NCI-H1417 (cell line): ENCODE measurements at regions not wholly inside any gene's neighbourhood (a gene's known extent, or its start where the extent isn't known, plus 50 kb on each side); places are given as distances from the start of the nearest gene placed in this dataset.
"Not testable (repeated sequence)": the region's sequence is repeated elsewhere in the genome, so short reads cannot be mapped to it uniquely, and the experiment has no call there.

ENCODE experiments used
- DNase-seq, 3 experiments: peaks; one replicate each; lab custom pipeline; 2025; lab: John Stamatoyannopoulos, UW

GRCh38 chr18:14991934-14992445 is 244.0 kb downstream of the ANKRD30B start:
- not testable (repeated sequence) for DNase-seq

DNA sequence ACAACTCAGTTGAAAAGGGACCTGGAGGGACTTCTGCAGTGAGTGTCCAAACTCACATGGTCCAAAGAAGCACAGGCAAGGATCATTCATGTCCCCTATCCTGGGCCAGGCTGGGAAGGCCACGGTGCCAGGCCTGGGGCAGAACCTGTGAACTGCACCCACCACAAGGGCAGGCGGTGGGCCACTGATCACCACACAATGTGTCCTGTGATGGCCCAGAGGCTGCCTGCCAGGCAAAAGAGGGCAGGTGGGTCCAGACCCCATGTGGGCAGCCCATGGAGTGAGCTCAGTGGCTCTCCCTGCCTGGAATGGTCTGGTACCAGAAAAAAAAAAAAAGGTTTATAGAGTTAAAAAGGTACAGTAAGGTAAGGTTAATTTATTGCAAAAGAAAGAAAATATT is 244.8 kb downstream of the ANKRD30B start:
- DNase-seq, result not testable (repeated sequence)

GRCh38 chr18:14995023-14995422 is 247.1 kb downstream of the ANKRD30B start:
- DNase-seq, result not testable (repeated sequence)

- no peak for DNase-seq
These were observed 249.4 kb downstream of the ANKRD30B start for GRCh38 chr18:14997357-14997756.

- not testable (repeated sequence) for DNase-seq
These were observed 249.9 kb downstream of the ANKRD30B start for GRCh38 chr18:14997899-14998298.

GRCh38 chr18:14998360-14999042 is 250.5 kb downstream of the ANKRD30B start:
- not testable (repeated sequence) for DNase-seq

DNA sequence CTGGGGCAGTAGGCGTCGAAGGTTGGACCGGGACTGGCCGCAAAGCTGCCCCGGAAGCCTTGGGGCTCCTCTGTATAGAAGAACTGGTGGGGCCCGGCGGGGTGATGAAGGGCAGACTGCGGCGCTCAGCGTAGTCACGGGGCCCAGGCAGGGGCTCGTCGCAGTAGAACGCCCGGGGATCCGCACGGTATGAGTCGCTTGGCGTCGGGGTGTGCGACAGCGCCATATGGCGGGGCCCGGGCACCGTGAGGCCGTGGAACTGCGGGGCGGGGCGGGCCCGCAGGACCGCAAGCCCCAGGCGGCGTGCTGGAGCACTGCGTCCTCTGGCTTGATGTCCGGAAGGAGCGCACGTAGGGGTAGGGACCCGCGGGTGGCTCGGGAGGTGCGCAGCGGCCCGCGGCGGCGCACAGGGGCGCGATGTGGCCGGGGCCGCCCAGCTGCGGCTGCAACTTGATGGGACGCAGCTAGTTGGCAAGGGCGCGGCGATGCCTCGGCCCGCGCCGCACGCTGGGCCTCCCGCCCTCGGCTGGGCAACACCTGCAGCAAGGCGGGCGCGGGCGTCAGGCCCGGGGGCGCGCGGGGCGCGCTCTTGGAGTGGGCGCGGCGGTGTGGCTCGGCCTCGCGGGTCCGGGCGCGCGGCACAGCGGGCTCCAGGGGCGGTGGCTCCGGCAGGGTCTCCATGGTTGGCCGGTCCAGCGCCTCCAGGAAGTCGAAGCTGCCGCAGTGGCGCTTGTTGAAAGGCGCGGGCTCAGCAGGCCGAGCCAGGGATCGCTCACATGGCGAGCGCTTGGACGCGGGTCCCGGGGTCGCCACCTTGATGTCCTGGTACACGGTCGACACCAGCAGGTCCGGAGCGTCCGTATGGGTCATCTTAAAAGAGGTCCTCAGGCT is 251.4 kb downstream of the ANKRD30B start:
- no peak for DNase-seq

DNA sequence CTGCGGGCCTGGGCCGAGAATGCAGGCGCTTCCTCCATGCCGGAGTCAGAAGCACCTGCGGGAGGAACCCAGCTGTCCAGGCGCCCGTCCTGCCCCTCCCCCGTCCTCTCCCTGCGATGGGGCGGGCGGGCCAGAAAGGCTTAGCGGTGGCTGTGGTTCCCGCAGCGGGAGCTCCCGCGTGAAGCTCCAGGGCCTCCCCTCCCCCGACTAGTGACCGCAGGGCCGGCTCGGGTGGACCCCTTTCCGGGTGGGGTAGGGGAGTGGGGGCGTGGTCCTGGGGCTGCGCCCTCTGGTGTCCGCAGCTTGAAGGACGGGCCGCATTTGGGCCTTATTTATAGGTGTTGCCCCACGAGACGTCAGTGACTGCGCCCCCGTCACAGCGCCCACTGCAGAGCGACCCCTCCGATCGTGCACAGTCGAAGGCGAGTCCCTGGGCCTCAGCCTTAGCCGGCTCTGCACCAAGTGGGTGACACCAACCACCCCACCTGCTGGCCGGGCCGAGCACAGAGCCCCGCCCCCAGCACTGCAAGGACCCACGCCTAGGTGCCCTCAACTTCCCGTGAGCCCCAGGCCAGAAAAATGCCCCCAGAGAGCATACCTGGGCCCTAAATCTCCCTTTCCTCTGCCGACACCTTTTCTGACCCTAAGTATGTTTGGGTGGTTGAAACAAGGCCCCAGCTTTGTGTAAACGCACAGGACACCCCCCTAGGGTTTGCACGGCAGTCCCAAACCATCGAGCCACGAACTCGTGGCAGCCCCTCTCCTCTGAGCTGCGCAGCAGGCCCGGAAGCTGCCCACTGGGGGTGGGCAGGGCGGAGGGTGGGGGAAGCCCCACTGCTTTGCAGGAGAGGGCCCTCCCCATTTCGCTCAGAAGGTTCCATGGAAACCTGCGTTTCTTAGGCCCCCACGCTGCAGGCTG is 252.4 kb downstream of the ANKRD30B start:
- DNase-seq, result not testable (repeated sequence)

DNA sequence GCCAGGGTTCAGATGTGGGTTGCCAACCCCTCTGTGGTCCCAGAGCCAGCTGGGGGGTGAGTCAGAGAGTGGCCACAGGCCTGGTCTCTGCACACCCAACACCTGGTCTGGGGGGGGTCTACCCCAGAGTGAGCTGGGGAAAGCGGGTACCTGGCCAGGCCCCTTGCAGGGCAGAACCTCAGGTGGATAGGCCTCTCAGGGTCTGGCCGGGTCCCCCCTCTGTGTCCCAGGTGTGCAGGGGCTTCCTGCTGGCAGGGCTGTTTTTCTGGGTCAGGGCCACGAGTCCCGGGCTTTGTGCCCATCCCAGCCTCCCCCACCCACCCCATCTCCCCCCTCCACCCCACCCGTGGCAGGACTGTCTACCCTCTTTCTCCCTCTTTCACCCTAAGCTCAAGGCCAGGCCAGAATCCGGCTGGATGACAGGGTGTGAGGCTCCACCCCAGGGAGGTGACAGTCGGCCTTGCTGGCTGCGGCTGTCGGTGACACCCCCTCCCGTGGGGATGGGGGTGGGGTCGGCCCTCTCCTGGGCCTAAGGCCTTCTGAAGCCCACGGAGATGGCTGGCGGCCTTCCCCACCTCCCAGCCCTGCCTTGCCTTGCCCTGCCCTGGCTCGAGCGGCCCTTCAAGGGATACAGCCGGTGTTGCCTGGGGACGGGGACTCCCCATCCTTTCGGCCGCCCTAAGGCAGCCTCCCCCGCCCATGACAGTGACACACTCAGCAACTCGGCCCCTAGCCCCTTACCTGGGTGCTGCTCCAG is 253.2 kb downstream of the ANKRD30B start:
- not testable (repeated sequence) for DNase-seq

- not testable (repeated sequence) for DNase-seq
These were observed 253.8 kb downstream of the ANKRD30B start for GRCh38 chr18:15001795-15002107.

- DNase-seq, result peak in 1 of 3 experiments; percentile 10
These were observed 254.8 kb downstream of the ANKRD30B start for GRCh38 chr18:15002765-15003164.

DNA sequence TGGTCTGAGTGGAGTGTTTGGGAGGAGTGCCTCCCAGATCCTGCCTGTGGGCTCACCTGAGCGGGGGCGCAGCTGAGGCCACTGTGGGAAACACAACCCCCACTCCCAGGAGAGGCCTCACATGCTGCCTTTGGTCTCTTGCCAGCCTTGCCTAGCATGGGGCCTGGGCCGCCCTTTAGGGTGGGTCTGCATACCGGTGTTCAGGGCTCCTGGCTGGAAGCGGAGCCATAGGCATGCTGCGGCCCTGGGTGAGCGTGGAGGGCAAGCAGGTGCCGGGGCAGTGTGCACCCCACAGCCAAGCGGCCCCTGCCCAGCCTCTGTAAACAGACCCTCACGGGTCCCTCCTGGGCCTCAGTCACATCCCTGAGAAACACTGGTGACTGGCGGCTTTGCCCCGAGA is 255.3 kb downstream of the ANKRD30B start:
- DNase-seq, result not testable (repeated sequence)

DNA sequence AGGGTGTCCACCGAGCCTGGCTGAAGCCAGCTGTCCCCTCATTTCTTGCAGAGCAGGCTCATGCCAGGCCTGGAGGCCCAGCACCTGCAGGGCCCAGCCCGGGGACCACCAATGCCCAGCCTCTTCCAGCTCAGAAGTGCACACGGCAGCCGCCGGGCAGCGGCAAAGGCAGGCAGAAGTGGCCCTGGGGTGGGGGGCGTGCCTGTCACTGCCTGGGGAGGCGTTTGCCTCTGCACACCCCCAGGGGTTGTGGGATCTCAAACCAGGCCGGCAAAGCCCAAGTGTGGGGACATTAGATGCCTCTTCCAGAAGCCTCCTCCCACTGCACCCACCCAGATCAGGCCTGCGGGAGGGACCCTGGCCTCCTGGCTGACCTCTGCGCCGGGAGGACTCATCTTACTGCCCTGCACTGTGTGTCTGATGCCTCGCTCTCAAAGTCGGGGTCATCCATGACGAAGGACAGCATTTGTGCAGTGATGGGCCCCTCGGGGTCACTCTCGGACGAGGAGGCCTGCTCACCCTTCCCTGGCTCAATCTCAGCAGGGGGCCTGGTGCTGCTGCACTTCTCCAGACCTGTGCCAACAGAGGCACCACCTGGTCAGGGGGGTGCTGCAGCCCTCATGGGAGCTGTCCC is 255.8 kb downstream of the ANKRD30B start:
- DNase-seq, result not testable (repeated sequence)

- DNase-seq, result not testable (repeated sequence)
These were observed 256.4 kb downstream of the ANKRD30B start for GRCh38 chr18:15004270-15004973.

DNA sequence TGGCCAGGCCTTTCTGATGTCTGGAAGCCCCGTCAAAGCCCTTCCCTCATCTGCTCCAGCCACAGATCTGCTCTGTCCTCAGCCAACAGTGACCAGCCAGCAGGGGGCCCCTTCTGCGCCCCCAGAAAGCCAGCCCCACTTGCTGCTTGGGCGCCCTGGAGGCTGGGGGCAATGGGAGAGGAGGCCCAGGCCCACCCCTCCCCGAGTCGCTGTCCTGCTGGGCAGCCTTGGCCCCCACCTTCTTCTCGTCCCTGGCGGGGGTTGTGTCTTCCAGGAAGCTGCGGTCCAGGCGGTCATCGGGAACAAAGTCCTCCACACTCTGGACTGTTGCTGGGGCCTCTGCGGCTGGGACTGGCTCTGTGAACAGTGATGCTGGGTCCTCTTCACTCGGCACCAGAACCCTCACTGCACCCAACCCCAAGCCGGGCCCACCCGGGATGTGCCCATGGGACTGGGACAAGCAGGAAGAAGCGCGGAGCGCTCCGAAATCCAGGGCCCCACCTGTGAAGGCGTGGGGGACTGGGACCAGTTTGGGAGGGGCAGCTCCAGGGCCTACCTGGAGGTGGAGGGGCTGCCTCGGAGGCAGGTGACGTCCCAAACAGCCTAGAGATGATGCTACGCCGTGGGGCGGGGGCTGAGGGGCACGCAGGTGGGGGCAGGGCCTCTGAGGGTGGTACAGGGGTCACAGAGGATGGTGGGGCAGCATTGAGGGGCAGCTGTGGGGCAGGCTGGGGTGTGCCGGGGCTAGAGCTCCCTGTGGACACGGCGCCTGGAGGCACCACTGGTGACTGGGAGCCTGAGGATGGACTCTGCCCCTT is 257.6 kb downstream of the ANKRD30B start:
- no peak for DNase-seq

- not testable (repeated sequence) for DNase-seq
These were observed 258.6 kb downstream of the ANKRD30B start for GRCh38 chr18:15006616-15007015.

- DNase-seq, result not testable (repeated sequence)
These were observed 278.1 kb downstream of the ANKRD30B start for GRCh38 chr18:15026041-15026440.

GRCh38 chr18:15028037-15028436 is 280.1 kb downstream of the ANKRD30B start:
- DNase-seq, result peak in 1 of 3 experiments; percentile 3

DNA sequence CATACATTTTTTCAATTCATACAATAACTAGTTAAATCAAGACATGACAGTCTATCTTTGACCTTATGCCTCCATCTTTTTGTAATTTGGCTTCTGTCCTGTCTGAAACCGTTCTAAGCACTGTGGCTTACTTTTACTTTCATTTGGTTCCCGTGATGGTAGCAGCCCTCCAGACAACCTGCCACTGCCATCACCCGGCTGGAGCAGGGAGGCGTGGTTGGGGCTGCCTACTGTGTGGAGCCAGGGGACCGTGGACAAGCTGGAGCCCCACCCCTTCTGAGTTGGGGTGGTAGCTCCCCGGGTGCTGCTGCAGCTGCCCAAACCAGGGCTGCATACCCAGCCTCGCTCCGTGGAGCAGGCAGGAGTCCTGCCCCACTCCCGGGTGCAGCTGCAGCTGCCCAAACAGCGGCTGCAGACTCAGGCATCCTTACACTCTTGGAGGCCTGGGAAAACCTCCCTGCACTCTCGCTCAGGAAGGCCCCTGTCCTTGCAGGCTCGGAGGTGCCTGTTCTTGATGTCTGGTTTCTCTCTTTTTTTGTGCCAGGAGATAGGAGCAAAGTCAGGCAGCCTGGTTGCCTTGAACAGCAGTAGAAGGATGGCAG is 312.4 kb downstream of the ANKRD30B start:
- DNase-seq, result not testable (repeated sequence)
